GM10266 (cell line): ENCODE measurements at regions not wholly inside any gene's neighbourhood (a gene's known extent, or its start where the extent isn't known, plus 50 kb on each side); places are given as distances from the start of the nearest gene placed in this dataset.
A peak's percentile ranks its signal among the peaks of the same experiment; 100 is the strongest.
"Not testable (repeated sequence)": the region's sequence is repeated elsewhere in the genome, so short reads cannot be mapped to it uniquely, and the experiment has no call there.

Experiments
- DNase-seq: peaks from one replicate; pipeline ENCODE4 v3.0.0; 2012; ENCODE audit errors: extremely low spot score
- CTCF ChIP-seq: IDR thresholded peaks from 2 replicates; pipeline ENCODE4 v1.5.1; 2012; ENCODE audit warnings: mild to moderate bottlenecking, low read depth; ENCODE audit not compliant: control insufficient read depth, insufficient read depth; ENCODE audit errors: missing control alignments

GRCh38 chr6:13874191-13874549 is 50.6 kb upstream of the RNF182 start:
- DNase-seq = no peak
- no peak for TF ChIP-seq CTCF

- peak; percentile 88 for TF ChIP-seq CTCF
- peak; percentile 89 for DNase-seq
Measured at GRCh38 chr6:13873288-13874190, 51.2 kb upstream of the RNF182 start.

- DNase-seq = no peak
- no peak for TF ChIP-seq CTCF
Measured at GRCh38 chr6:13872681-13873080, 52.1 kb upstream of the RNF182 start.

- not testable (repeated sequence) for DNase-seq
Measured at GRCh38 chr6:13872006-13872405, 52.7 kb upstream of the RNF182 start.

- no peak for DNase-seq
- no peak for TF ChIP-seq CTCF
Measured at GRCh38 chr6:13870214-13870830, 54.4 kb upstream of the RNF182 start.

- TF ChIP-seq CTCF = no peak
Measured at GRCh38 chr6:13868236-13868635, 53.9 kb upstream of the MCUR1 start.

GRCh38 chr6:13866301-13866700 is 51.9 kb upstream of the MCUR1 start:
- DNase-seq = no peak
- no peak for TF ChIP-seq CTCF

More at GRCh38 chr6:13868236-13868635, 53.9 kb upstream of the MCUR1 start:
- DNase-seq = no peak
